ENCODE measurements at regions not wholly inside any gene's neighbourhood (a gene's known extent, or its start where the extent isn't known, plus 50 kb on each side); places are given as distances from the start of the nearest gene placed in this dataset.

DNA sequence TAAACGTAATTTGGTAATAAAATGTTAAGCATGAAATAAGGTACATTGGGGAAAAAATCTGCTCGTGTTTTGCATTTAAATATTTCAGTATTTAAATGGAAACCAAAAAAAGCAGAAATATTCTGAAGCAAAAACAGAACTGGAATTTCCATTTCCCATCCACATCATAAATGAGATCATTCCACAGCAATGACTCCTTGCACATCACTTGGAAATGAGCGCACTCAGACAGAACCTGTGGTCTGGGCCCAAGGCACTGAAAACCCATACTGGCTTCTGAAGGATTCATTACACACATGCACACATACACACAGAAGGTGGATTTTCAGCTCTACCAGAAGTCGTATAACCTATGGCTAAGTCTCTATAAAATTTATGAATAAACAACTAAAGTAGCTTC lies 174.8 kb downstream of the IBTK start:
- Histone ChIP-seq H3K9me3 (ENCODE audit: low read depth, low read length) (no peaks in the 10 kb centered on the region), H3K4me1 (ENCODE audit: insufficient read depth, low read length) (peaks cover 30% of the 10 kb centered on the region), H3K79me2 (ENCODE audit: insufficient read depth, low read length) (no peaks in the 10 kb centered on the region), H2AFZ (ENCODE audit: low read length) (peak overlapping the region; percentile 37), H3K4me2 (ENCODE audit: insufficient read depth, low read length) (peak overlapping the region; percentile 43), H3K4me3 (ENCODE audit: insufficient read depth, low read length) (no peak overlapping the region), H3K36me3 (ENCODE audit: insufficient read depth, low read length) (no peaks in the 10 kb centered on the region), H3K27ac (ENCODE audit: low read depth, low read length) (peak overlapping the region; percentile 63), H3K27me3 (ENCODE audit: insufficient read depth, low read length) (no peaks in the 10 kb centered on the region), H4K20me1 (ENCODE audit: insufficient read depth, low read length) (no peaks in the 10 kb centered on the region)
- TF ChIP-seq CTCF (IDR thresholded peaks at IDR 0.05; ENCODE audit: extremely low read depth, low read depth, low read length), result no peak
- peak; percentile 79 for DNase-seq (ENCODE audit: insufficient read length, low spot score, missing footprints)

- no peaks in the 10 kb centered on the region for H3K79me2 ChIP-seq (ENCODE audit: insufficient read depth, low read length)
- peak; percentile 60 for DNase-seq (ENCODE audit: insufficient read length, low spot score, missing footprints)
- no peak overlapping the region for H3K4me3 ChIP-seq (ENCODE audit: insufficient read depth, low read length)
- H3K27ac ChIP-seq (ENCODE audit: low read depth, low read length), result peak overlapping the region; percentile 63
- peaks cover 27% of the 10 kb centered on the region for H3K4me1 ChIP-seq (ENCODE audit: insufficient read depth, low read length)
- no peak for TF ChIP-seq CTCF (IDR thresholded peaks at IDR 0.05; ENCODE audit: extremely low read depth, low read depth, low read length)
- no peak overlapping the region for H2AFZ ChIP-seq (ENCODE audit: low read length)
- no peaks in the 10 kb centered on the region for H4K20me1 ChIP-seq (ENCODE audit: insufficient read depth, low read length)
- no peaks in the 10 kb centered on the region for H3K36me3 ChIP-seq (ENCODE audit: insufficient read depth, low read length)
- H3K9me3 ChIP-seq (ENCODE audit: low read depth, low read length), result no peaks in the 10 kb centered on the region
- H3K4me2 ChIP-seq (ENCODE audit: insufficient read depth, low read length), result peak overlapping the region; percentile 43
- no peaks in the 10 kb centered on the region for H3K27me3 ChIP-seq (ENCODE audit: insufficient read depth, low read length)
These were observed 175.4 kb downstream of the IBTK start for GRCh38 chr6:82072121-82072521.

DNA sequence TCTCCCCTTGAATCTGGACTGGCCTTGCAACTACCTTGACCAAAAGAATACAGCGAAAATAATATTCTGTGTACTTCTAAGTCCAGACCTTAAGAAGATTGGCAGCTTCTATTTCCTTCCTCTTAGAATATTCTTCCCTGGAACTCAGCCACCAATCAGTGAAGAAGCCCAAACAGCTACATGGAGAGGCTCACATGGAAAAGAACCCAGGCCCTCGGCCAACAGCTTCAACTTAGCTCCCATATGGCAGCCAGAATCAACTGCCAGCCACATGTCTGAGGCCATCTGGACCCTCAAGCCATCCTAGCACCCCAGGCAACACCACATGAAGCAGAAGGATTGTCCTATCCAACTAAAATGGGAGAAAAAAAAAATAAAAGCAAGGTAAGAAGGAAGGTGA lies 178.8 kb downstream of the IBTK start:
- no peak overlapping the region for H3K4me2 ChIP-seq (ENCODE audit: insufficient read depth, low read length)
- DNase-seq (ENCODE audit: insufficient read length, low spot score, missing footprints), result peak; percentile 9
- peaks cover 22% of the 10 kb centered on the region for H3K4me1 ChIP-seq (ENCODE audit: insufficient read depth, low read length)
- no peaks in the 10 kb centered on the region for H4K20me1 ChIP-seq (ENCODE audit: insufficient read depth, low read length)
- H3K9me3 ChIP-seq (ENCODE audit: low read depth, low read length), result no peaks in the 10 kb centered on the region
- no peak overlapping the region for H3K27ac ChIP-seq (ENCODE audit: low read depth, low read length)
- no peaks in the 10 kb centered on the region for H3K27me3 ChIP-seq (ENCODE audit: insufficient read depth, low read length)
- H3K4me3 ChIP-seq (ENCODE audit: insufficient read depth, low read length), result no peak overlapping the region
- no peaks in the 10 kb centered on the region for H3K79me2 ChIP-seq (ENCODE audit: insufficient read depth, low read length)
- no peak for TF ChIP-seq CTCF (IDR thresholded peaks at IDR 0.05; ENCODE audit: extremely low read depth, low read depth, low read length)
- H2AFZ ChIP-seq (ENCODE audit: low read length), result no peak overlapping the region
- no peaks in the 10 kb centered on the region for H3K36me3 ChIP-seq (ENCODE audit: insufficient read depth, low read length)

- Histone ChIP-seq H3K27me3 (ENCODE audit: insufficient read depth, low read length) (no peaks in the 10 kb centered on the region), H3K4me3 (ENCODE audit: insufficient read depth, low read length) (no peak overlapping the region), H2AFZ (ENCODE audit: low read length) (peak overlapping the region; percentile 95), H3K36me3 (ENCODE audit: insufficient read depth, low read length) (no peaks in the 10 kb centered on the region), H3K4me1 (ENCODE audit: insufficient read depth, low read length) (peaks cover 8% of the 10 kb centered on the region), H3K4me2 (ENCODE audit: insufficient read depth, low read length) (peak overlapping the region; percentile 62), H4K20me1 (ENCODE audit: insufficient read depth, low read length) (no peaks in the 10 kb centered on the region), H3K79me2 (ENCODE audit: insufficient read depth, low read length) (no peaks in the 10 kb centered on the region), H3K9me3 (ENCODE audit: low read depth, low read length) (no peaks in the 10 kb centered on the region), H3K27ac (ENCODE audit: low read depth, low read length) (peak overlapping the region; percentile 33)
- DNase-seq (ENCODE audit: insufficient read length, low spot score, missing footprints), result no peak
- TF ChIP-seq CTCF (IDR thresholded peaks at IDR 0.05; ENCODE audit: extremely low read depth, low read depth, low read length), result no peak
These were observed 180.5 kb downstream of the IBTK start for GRCh38 chr6:82066991-82067411.

All from osteoblast (primary cell).